CD4-positive, alpha-beta T cell treated with Interleukin-1 beta for 1 hour (primary cell): ENCODE measurements at regions not wholly inside any gene's neighbourhood (a gene's known extent, or its start where the extent isn't known, plus 50 kb on each side); places are given as distances from the start of the nearest gene placed in this dataset.
"Not testable (repeated sequence)": the region's sequence is repeated elsewhere in the genome, so short reads cannot be mapped to it uniquely, and the experiment has no call there.

Experiments
- DNase-seq, 2 donors: peaks; one replicate each; pipeline ENCODE4 v3.0.0-alpha.2; 2020 to 2022

- DNase-seq: peak in 1 of 2 donors; percentile 39
Observed at GRCh38 chr10:11663763-11664555, 52.5 kb upstream of the USP6NL start.

- not testable (repeated sequence) for DNase-seq
Observed at GRCh38 chr10:11663126-11663515, 51.7 kb upstream of the USP6NL start.

GRCh38 chr10:11661441-11661840 is 50.0 kb upstream of the USP6NL start:
- DNase-seq: no peak
